Superior temporal gyrus (tissue), 1 donor: ENCODE measurements at regions not wholly inside any gene's neighbourhood (a gene's known extent, or its start where the extent isn't known, plus 50 kb on each side); places are given as distances from the start of the nearest gene placed in this dataset.

ENCODE experiments used
- DNase-seq: peaks from one replicate; pipeline ENCODE4 v3.0.0-alpha.2; 2016; ENCODE audit errors: extremely low spot score

DNA sequence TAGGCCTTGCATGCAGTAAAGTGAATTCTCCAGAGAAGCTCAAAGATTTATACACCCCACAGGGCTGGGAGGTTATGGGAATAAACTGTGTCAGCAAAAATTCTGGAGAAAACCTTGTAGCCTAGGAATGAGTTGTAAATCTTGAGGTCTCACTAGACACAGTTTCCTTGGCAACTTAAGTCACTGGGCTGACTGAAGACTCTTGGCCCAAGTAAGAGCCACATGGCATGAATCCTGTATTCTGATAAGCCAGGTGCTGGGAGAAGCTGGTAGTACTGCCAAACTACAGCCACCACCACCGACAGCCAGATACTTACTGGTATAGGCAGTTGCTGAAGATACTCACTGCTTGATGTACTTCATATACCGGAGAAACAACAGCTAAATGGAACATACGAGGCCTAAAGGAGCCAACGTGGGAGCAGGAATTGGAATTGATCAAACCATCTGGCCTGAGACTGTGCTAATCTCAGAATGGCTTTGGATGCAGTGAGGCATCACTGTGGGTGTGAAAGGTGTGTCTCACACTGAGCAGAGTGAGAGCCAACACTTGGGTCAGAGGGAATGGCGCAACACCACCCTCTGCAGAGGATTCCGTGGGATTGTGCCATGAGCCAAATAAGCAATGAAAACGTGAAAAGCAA lies 102.8 kb upstream of the TMCC3 start:
- DNase-seq, result peak; percentile 29

DNA sequence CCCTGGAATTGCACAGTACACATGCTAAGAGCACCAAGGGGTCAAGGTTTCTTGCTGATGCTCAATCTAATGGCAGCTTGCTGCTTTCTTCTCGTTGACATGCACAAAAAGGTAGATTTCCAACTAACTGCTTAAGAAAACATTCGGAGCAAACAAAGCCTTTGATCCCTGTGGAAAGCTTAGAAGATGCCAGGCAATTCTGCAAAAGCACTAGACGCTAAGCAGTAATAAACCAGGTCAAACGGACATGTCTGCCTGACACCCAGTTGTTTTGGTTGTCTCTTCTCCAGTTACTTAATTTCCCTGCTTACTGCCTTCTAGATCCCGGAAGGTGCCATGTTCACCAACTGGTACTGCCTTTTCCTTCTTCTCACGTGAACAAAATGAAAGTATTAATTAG lies 100.5 kb upstream of the TMCC3 start:
- no peak for DNase-seq

DNA sequence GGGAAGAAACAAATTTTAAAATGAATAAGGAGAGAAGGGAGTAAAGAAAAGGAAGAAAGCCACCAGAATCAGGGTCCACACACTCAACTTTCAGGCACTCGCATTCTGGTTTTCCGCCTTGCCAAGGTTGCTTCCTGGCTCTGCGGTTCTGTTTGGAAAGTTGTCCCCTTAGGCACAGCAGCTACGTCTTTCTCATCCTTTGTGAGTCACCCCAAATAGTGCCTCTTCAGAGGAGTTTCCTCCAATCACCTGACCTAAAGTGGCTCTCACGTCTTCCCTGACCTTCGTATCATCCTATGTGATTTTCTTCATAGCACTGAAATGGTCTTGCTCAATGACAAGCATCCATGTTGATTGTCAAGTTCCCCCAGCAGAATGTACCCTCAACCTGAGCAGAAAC lies 99.5 kb upstream of the TMCC3 start:
- no peak for DNase-seq

DNA sequence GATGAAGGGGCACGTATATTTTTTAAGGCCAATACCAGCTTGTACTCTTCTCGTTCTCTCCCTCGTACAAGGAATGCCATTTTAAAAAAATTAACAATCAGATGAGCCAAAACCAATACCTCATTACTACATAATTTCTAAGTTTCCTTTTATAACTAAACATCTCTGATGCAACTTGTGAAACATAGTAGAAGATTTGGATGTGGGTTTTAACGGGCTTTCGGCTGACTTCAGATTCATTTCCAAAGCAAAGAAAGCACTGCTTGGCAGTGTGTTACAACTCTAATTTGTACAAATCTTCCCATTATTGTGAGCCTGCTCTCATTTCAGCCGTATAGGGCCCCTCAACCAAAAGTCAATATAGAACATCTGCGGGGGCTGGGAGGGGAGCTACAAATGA lies 99.1 kb upstream of the TMCC3 start:
- DNase-seq, result no peak

DNA sequence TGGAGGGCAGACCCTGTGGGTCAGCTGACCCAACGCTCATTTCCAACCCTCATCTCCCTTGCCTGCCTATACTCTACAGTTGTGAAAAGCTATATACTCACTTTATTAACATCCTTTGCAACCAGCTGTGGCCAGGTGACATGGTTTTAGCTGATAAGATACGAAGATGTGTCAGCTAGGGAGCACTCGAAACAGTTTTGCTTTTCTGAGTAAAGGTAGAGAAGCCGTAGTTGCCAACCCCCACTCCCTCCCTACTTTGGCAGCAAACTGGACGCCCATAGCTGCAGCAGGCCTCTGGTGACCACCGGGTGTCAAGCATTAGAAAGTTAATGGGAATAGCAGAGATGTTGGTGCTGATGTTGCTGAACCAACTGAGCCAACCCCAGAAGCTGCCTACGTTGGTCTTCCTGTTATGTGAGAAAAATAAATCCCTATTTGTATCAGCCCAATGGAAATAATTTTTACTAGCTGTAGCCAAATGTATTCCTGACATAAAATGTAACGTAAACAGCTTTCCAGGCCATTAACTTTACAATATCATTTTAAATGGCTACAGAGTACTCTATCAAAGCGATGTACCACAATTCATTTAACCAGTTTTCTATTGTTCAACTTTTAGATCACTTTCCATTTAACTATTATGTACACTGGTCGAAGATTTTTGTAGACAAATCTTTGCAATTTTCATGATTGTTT lies 98.5 kb upstream of the TMCC3 start:
- no peak for DNase-seq

DNA sequence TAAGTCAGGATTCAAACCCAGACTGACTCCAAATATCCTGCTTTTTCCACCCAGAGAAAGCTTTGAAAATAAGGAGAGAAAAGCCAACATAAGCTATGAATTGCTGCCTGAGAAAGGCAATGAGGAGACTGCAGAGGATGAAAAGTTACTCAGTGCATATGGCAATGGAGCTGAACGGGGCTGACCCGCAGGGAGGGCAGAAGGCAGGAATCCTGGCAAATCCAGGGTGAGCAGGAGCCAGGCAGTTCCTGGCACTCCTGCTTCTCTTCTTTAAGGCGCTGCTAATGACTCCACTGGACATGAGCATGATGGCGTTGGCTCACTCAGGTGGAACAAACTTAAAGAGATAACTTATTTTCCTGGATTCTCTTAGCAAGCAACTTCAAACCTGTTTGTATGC lies 95.2 kb upstream of the TMCC3 start:
- no peak for DNase-seq

DNA sequence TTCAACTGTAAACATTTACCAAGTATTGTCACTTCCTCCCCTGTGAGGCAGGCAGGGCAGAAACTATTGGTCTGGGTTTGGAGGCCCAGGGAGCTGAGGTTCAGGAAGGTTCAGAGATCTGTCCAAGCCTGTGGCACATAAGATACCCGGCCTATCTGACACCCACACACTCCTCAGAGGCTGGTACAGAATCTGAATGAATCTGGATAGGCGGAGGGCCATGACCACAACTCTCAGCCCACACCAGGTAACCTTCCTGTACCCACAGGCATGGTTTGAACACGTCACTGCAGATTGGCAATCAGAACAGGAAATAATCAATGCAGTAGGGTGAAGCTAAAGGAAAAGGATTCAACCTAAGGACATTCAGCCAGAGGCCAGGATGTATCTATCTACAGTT lies 92.8 kb upstream of the TMCC3 start:
- DNase-seq, result no peak

DNA sequence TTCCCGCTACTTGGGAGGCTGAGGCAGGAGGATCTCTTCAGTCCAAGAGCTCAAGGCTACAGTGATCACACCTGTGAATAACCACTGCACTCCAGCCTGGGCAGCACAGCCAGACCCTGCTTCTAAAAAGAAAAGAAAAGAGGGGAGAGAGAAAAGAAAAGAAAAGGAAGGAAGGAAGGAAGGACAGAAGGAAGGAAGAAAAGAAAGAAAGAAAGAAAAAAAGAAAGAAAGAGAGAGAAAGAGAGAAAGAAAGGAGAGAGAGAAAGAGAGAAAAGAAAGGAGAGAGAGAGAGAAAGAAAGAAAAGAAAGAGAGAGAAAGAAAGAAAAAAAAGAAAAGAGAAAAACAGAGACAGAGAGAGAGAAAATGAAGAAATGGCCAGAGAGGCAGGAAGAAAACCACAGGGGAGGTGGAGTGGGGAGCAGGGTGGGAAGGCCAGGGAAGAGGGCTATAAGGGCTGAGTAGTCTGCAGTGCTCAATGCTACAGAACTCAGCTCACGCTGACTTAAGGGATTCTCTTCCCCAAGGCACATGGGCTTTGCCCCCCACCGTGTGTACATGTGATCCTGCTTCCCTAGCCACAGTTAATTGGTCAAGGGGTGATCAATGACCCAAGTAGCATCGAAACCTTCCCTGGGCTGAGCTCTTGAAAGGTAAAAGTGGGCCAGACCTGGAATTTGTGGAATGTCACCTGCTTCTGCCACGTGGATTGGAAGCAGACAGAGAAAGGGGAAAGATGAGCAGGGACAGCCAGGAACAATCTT lies 90.4 kb upstream of the TMCC3 start:
- no peak for DNase-seq

DNA sequence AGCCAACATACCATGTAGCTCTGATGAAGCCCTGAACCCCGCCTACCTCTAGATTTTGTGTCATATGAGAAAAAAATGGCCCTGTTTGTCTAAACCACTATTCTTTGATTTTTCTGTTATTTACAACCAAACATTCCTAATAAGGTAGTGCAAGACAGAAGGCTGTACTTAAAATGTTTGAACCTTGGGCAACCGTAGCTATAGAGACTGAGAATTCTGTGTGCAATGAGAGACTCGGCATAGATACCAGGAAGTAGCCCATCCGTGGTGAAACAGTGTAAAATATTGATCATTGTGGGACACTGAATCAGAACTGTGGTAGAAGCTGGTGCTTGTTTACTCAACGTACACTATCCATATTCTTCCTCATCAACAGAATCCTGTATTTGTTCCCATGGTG lies 86.5 kb upstream of the TMCC3 start:
- no peak for DNase-seq

DNA sequence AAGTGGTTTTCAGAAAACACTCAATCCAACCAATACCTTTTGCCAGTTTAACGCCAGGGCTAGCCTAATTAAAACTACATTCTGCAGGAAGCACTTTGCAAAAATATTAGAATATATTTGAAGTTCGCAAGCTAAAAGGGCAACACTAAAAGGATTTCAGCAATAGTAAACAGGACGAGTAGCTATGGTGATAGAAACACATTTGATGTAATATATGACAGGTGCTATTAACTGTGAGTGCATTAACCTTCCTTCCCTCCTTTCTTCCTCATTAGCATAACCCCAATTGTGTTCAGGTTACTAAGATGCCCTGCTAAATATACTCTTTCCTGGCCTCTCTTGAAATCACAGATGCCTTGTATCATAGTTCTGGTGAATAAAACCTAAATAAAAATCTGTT lies 85.6 kb upstream of the TMCC3 start:
- DNase-seq, result no peak

DNA sequence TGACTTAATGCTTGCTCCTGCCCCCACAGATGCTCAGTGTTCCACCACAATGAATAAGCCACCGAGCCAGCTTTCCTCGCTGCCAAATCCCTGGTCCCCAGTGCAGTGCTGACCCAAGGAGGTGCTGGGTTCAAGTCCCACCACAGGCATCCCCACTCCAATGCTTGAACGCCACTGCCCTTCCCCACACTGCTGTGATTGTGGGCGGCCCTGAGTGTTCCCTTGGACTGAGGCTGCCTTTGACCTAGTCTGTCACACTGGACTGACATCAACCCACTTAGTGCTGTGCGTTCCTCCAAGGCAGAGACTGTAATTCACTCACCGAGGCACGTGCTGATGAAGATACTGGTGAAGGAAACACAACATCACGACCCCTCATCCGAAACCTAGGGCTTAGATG lies 83.4 kb upstream of the TMCC3 start:
- DNase-seq, result no peak

DNA sequence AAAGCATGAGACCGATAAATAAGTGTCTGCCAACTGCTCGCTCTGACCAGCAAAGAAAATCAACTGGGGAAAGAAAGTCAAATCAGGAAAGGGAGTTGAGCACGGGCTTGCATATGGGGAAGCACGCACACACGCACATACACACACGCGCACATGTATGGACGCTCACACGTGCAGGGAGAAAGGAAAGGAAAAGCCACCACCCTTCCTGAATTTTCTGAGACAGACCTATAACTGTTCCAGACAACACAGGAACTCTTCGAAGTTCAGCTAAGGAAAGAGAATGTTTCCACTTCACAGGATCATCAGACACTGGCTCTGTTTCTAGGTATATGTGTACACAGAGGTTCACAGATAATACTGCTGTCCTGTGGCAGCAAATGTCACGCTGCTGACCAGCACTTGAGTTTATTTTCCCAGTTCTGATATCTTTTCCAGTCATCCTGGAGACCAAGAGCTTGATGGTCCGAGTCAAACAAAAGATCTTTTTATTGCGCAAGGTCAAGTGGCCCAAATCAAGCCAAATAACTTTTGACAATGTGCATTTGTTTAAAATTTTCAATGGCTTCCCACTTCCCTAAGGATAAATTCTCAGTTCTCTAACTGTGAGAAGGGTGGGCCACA lies 82.1 kb upstream of the TMCC3 start:
- DNase-seq, result peak; percentile 38

DNA sequence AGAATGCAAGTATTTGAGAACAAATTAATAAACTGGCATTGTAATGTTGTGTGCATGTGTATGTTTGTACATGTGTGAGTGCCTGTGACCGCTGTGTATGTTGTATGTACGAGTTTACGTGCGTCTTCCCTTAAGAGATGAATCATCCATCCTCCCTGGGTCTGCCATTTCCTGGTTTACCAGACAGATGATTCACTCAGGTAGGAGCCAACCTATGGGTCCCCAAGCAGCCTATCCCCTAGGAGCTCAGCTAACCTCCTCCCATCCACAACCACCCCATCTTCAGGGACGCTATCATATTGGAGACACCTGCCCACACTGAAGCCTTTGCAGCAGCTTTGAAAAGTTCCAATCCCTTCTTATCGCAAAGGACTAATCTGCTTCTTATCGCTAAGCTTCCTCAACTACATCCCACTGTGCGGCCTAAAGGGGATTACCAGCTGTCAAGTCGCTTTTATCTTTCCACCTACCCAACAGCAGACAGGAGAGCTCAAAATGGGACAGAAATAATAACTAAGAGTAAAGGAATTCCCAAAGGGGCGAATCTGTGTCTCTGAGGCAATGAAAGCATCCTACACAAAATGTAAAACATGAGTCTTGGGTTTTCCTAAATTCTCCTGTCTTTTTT lies 81.5 kb upstream of the TMCC3 start:
- no peak for DNase-seq

DNA sequence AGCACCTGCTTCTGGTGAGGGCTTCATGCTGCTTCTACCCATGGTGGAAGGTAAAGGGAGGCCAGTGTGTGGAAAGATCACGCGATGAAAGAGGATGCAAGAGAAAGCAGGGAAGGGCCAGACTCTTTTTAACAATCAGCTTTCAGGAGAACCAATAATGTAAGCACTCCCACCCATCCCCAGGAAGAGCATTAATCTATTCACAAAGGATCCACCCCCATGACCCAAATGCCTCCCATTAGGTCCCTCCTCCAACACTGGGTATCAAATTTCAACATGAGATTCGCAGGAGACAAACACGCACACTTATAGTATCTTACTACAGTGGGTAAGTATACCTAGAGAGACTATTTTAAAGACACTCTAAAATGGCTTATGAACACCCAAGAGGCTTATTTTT lies 80.5 kb upstream of the TMCC3 start:
- no peak for DNase-seq

DNA sequence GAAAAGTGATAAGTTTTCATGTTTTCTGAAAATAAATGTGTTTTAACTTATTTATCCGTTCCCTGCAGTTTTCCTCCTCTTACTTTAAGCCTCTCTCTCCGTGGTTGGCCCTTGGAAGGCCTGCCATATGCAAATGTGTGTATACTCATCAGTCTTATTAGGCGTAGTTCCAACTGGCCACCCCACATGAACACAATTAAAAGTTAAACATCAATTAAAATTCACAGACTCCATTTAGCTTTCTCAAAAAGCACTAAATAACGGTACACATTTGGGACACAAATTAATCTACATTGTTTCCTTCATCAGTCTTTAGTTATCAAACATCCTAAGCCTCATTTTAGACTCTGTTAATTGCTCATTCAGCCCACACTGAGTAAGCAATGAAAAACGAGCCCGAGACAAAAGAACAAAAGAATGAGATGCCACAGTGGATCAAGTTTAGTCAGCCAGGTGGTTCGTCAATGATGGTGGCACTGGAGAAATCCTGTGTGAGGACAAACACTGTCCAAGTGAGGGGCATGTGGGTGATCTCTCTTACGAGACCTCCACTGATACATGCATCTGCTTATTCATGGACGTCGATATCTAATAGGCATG lies 76.0 kb upstream of the TMCC3 start:
- no peak for DNase-seq

DNA sequence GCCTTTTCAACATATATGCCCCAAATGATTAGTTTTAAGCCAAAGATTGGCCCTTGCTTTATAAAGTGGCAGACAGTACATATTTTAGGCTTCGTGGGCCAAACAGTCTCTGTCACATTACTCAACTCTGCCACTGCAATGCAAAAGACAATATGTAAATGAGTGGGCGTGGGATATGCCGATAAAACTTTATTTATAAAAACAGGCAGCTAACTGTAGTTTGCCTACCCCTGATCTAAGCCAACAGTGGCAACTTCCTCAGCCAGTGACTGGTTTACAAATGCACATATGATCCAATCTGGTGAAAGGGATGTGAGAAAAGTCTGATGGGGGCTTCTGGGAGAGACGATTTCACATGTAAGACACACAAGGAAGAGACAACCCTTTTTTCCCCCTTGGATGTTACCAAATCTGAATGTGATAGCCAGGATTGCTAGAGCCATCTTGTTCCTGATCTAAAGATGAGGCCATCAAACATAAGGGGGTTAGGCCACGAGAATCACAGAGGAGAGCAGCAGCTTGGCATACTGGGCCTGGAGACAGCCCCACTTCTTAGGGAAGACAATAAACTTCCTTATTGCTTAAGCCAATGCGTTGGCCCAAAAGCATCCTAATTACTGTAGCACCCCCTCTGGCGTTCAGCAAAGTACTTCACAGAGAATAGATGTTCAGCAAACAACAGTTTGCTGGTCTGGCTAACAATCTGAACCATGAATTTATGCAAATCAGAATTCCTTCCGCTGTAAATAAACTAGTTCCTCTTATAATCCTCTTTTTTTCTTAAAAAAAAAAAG lies 75.2 kb upstream of the TMCC3 start:
- DNase-seq, result peak; percentile 38

DNA sequence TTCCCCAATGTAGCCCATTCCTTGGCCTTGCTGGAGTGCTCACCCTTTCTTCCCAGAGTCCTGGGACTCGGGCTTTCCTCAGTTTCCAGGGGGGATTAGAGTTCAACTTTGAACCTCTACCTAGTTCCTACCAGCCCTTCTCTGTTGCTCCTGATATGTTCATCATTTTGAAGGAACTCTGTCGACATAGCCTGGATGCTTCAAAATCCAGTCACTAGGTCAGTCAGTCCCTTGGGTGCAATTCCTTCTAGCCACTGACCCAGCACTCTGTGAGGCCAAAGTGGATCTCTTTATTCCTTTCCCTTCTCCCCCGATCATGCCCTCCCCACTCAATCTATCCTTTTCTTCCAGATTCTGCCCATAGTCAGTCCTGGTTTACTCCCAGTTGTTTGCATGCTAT lies 72.3 kb upstream of the TMCC3 start:
- DNase-seq, result no peak

DNA sequence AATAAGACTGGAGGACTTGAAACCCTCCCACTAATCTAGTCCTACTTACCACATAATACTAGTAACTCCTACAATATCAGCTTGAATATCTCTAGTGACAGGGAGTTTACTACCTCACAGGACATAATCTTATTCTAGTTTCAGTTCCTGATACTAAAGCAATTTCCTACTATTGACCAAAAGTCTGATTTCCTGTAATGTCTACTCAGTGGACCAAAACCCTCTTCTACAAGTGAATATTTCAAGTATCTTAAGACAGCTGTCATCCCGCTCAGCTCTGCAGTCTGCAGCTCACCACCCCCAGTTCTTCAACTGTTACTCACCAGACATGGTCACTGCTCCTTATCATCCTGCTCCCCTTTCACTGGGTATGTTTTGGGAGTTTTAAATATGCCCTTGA lies 70.8 kb upstream of the TMCC3 start:
- DNase-seq, result no peak

DNA sequence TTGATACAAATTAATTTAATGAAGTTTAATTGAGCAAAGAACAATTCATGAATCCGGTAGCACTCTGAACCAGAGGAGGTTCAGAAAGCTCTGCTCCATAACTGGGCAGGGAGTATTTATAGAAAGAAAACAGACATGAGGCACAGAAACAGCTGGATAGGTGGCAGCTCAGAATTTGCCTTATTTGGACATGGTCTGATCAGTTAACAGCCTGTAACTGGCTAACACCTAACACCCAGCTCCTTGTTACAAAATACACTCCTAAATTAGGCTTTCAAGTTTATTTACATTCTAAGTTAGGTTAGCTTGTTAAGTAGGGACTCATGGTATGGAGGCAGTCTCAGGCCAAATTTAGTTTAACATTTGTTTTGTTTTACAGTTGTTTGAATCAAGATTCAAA lies 67.8 kb upstream of the TMCC3 start:
- DNase-seq, result no peak

DNA sequence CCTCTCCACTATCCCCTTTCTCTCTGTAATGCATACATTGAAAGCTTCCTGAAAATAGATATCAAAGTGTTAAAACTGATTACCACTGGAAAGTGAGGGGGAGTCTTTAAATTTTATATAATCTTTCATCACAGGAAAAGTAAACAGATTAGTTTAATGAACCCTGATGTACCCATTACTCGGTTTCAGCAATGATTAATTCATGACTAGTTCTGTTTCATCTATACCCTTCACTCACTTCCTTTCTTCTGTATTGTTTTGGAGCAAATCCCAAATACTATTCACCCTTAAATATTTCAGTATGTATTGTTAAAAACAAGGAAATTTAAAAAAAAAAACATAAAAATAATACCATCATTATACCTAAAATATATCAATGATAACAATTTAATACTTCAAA lies 67.3 kb upstream of the TMCC3 start:
- DNase-seq, result no peak

DNA sequence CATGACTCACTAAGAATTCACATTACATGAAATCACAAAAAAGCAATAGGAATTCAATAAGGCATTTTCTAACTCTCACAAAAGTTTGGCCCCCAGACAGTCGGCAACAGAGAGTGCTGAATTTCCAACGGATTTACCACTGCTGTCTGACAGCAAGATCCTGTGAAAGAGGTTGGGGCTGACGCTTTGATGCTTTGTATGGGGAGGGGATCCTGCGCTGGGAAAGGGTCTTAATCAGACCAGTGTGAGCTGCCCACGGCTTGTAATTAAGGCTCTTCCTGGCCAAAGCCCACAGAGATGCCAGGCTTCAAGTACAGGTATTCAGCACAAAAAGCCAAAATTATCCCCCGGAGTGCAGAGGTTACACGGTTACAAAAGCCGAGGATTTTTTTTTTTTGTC lies 66.8 kb upstream of the TMCC3 start:
- no peak for DNase-seq
